Colon (tissue), 2 donors: ENCODE measurements at regions not wholly inside any gene's neighbourhood (a gene's known extent, or its start where the extent isn't known, plus 50 kb on each side); places are given as distances from the start of the nearest gene placed in this dataset.

Source experiments
- FAIRE-seq: peaks from 2 replicates; lab custom pipeline; 2012; peaks lifted over from hg19 to GRCh38; lab: Jason Lieb, UNC
- donor health status: control.
- donor health status: control.

DNA sequence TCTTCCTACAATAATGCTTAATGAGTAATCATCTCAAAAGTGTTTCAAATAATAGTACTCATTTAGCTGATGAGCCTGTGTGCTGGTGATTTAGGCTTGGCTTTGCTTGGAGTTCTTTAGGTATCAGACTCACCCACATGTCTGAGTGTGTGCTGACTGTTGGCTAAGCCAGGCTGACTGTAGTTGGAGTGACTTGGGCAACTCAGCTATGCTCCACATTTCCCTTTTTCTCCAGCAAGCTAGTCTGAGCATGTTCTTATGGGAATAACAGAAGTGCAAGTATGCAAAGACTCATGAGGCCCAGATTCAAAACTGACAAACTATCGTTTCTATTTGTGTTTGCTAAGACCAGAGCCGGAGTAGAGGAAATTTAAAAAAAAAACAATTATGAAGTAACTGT is 99.0 kb upstream of the ADGRL4 start:
- FAIRE-seq, result no peak

DNA sequence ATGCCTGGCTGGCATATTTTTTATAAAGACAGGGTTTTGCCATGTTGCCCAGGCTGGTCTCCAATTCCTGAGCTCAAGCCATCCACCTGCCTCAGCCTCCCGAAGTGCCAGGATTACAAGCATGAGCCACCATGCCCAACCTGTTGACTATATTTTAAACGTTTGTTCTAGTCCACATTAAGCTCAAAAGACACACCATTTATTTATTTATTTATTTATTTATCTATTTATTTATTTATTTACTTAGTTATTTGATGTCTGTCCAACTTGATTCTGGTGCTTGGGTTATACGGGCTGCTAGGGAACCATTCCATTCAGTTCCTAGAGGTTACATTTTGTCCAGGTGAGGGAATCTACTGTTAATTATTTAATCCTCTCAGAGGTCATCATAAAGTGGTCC is 98.1 kb upstream of the ADGRL4 start:
- FAIRE-seq, result no peak

DNA sequence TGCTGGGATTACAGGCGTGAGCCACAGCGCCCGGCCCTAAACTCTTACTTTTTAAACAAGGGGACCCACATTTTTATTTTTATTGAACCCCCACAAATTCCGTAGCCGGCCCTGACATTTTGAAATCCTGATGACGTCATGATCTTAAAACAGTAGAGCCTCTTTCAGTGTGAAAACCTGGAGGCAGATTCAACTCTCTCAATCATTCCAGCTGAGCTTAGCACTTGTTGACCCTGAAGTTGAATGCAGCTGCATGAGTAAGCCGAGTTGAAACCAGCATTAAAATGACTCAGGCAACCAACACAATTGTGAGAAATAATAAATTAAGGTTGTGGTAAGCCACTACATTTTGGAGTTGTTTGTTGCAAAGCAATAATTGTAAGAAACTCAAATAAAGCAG is 93.9 kb upstream of the ADGRL4 start:
- FAIRE-seq, result no peak

DNA sequence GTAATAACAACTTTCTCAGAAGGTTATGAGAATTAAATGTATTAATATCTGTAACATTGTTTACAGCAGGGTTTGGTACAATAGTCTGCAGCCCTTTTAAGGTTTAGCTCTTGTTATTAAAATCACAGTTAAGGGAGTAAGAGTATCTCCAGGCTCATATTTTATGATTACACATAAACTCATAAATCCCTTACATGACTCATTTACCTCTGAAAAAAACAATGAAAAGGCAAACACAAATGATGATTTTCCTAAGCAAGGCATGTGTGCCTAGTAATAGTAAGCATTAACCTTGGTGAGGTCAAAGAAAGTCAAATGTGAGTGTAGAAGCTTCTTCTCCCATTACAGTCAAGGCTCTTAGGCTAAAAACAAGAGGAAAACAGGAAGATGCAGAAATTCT is 84.5 kb upstream of the ADGRL4 start:
- FAIRE-seq, result no peak

DNA sequence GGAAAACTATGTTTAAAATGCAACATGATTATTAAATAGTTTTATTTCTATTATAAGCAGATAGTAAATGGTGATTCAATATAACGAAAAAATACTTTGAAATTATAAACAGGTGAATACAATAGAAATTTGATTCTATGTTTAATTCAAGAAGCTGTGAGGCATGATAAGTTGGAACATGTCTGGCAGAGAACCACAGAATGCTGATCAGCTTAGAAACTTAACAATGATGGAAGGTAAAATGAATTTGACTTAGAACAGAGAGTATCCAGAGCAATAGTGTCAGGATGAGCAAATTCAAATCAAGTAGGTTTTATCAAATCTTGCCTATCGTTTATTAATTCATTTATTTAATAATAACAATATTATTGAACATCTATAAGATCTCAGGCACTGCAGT is 83.4 kb upstream of the ADGRL4 start:
- FAIRE-seq, result no peak

DNA sequence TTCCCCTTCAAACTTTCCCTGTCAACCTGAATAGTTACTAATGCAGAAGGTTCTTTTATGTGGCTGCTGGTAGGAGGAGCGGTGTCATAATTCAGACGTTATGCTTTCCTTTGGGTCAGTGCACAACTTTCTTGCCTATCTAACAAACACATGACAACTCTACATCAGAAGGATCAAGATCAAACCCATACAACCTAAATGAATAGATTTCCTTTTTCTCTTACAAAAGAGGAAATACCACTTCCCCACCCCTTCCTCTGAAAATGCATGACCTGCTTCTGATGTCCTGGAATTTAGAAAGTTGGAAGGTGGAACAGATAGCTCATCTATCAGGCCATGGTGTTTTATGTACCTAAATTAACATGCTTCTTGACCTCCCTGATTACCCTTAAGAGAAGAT is 75.7 kb upstream of the ADGRL4 start:
- FAIRE-seq, result no peak

DNA sequence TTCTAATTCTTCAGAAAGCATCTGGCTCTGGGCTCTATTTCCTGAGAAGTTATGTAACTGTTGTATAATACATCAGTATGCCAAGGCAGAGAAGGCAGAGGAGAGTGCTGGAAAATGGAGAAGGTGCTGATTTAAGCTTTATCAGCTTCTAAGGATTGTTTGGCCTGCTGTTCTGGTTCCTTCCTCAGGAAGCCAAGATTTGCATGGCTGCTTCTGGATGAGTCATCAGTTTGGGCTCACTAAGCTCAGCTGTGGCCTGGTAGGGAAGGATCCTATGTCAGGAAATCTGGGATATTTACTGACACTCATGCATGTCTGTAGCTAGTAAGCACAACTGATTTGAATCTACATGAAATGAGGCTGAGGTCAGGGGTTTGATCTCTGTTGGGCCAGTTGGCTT is 73.2 kb upstream of the ADGRL4 start:
- FAIRE-seq, result no peak

DNA sequence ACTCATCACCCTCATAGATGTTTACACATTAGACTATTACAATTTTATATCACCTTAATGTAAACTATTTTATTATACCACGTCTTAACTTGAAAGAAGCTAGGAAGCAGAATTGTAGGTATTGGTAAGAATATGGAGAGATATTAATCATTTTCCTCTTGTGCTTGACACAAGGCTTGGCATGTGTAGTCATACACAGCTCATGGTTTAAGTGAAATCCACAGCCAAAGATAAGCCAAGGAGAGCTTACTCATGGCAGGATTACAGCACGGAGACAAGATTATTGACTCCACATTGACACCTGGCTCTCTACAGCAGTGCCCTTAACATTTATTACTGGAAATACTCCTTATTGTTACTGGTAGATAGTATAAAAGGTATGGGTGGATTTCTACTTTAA is 68.4 kb upstream of the ADGRL4 start:
- no peak for FAIRE-seq

DNA sequence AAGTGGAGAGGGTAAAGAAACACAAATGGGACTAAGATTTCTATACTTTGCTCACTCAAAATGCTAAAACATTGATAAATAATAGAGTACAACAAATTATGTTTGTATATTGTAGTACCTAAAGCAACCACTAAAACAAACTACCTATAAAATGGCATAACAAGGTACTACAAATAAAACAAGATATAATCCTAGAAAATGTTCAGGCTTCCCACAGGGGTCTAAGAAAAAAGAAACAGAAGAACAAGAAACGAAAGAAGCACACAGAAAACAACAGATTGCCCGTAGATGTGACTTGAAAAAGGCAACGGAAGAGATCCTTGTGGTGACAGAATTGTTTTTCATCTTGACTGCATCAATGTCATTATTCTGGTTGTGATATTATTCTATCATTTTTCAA is 63.3 kb upstream of the ADGRL4 start:
- FAIRE-seq, result no peak

DNA sequence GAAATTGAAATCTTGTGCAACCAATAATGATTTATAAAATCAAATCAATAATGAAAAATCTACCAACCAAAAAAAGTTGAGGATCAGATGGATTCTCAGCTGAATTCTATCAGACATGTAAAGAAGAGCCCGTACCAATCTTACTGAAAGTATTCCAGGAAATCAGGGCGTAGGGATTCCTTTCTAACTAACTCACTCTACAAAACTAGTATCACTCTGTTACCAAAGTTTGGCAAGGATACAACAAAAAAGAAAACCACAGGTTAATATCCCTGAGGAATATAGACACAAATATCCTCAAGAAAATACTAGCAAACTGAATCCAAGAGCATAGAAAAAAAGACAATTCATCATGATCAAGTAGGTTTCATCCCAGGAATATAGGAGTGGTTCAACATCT is 52.8 kb upstream of the ADGRL4 start:
- no peak for FAIRE-seq
